ENCODE measurements at regions not wholly inside any gene's neighbourhood (a gene's known extent, or its start where the extent isn't known, plus 50 kb on each side); places are given as distances from the start of the nearest gene placed in this dataset.

DNA sequence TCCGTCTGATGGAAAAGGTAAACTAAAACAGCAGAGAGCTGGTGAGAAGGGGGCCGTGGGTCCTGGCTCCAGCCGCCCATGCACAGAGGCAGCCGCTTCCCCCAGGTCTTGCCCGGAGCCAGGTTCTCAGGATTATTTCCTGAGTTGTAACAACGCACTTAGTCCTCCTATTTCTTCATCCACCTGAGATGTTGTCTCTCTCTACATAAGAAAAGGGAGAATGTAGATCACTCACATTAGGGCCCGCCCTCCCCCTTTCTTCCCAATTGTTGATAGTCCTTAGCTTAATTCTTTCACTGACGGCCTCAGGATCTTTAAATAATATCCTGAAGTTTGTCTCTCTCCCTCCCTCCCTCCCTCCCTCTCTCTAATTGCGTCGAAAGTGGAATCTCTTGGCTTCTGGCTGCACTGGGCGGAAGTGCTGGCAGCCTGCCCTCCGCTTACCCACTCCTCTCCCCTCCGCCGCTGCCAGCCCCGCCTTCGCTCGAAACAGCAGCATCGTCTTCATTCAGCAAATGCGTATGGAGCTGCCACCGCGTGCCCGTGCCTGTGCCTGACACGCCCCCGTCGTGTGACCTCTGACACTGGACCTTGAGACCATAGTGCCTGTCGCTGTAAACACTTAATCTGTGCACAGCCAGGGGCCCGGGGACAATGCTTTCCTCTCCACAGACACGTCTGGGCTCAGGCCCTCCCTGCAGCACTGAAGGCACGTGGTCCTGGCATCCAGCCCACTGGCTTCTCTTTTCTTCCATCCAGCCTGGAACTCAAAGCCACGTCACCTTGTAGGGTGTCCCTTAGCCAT lies 174.5 kb upstream of the PPP2R2D start:
- DNase-seq = no peak

DNA sequence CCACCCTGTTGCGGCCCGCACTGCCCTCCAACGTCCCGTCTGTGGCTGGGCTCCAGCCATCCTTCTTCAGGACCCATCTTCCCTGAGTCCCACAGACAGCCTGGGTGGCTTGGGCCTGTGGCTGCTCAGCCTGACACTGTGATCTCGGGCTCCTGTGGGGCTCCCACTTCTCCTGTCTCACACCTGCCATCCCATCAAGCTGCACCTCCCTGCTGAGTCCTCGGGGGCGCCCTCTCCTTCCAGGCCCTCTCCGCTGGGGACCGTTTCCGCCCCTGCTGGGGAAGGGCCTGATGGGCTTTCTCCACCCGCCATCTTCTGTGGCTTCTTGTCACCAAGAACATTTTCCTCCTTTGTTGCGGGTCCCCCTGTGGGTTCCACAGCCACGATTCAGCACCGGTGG lies 173.8 kb upstream of the PPP2R2D start:
- no peak for DNase-seq

DNA sequence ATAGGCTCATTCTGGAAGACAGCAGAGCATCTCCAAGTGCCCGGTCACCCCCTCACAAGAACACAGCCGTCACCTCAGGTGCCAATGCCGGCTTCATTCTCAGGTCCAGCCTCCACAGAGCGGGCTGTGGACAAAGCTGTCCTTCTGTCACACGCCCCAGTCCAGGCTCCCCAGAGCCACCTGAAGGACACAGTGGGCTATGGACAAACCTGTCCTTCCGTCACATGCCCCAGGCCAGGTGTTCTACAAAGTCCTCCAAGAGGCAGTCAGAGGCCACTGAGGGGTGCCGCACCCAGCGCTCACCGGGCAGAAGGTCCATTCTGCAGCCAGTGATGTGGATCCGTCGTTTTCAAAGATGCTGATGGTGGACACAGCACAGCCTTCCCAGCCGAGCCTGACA lies 173.2 kb upstream of the PPP2R2D start:
- no peak for DNase-seq

DNA sequence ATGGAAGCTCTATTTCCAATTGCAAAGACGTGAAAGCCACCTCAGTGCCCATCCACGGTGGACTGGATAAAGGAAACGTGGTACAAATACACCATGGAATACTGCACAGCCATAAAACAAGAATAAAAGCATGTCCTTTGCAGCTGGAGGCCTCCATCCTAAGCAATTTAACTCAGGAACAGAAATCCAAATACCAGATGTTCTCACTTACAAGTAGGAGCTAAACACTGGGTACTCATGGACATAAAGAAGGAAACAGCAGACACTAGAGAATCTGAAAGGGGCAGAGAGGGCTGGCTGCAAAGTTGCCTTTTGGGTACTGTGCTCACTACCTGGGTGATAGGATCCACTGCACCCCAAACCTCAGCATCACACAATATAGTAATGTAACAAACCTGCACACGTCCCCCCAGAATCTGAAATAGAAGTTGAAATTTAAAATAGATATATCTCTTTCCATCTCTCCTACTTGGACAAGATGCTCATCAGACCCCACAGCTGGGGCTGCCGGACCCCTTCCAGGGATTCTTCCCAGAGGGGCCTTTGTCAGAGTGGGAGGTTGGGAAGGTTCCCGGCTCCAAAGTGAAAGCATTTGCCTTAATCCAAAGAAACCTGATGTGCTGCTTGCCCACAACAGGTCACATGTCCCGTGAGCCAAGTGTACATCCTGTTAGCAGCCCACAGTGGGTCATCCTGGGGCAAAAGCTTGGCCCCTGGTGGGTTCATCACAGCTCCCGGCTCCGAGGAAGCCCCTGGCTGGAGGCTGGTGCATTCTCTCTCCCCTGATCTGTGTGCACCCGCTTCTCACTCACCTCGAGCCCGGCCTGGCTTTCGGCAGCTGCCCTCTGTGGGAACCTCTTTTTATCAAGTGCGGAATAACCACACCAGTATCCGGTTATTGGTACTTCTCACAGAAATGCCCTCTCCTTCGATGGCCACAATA lies 172.3 kb upstream of the PPP2R2D start:
- no peak for DNase-seq

DNA sequence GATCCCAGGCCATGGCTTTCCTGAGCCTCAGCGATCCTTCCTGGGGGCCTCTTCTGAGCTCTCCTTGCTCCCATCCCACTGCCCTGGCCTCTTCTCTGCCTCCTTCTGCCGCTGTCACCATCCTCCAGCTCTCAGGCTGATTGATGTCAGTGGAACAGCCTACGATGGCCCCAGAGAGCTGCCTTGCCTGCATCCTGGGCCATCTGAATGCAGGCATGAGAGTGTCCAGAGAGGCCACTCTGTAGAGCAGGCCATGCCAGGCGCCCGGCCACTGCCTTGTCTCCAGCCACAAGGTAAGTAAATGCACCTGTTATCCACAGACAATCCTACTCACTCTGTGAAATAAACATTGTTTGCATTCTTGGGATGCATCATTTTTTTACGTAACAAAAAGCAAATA lies 171.4 kb upstream of the PPP2R2D start:
- DNase-seq = no peak

DNA sequence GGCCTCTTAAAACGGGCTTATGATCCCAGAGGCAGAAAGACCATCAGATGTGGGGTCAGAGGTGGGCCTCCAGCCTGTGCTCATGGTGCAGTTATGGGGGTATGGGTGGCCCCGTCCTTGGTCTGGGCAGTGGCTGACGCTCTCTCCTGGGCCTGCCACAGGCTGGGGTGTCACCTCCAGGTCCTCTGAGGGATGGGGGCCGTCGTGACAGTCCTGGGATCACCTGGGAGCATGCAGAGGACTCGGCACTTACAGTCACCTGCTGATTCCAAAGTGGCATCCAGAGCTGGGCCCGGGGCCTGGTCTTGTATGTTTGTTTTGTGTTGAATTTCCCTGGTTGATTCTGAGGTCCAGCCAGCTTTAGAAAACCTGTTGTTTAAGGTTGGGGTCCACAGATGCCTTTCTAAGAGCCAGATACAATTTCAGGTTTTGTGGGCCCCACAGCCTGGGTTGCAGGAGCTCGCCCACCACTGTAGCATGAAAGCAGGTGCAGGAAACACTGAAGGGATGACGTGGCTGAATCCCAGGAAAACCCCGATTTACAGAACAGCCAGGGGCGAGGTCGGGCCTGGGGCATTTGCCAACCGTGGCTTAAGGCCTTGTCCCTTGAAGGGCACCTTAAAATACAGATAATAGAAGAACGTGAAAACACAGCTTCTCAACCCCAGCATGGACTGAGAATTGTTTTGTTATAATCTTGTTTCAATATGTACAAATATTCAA lies 170.7 kb upstream of the PPP2R2D start:
- no peak for DNase-seq

DNA sequence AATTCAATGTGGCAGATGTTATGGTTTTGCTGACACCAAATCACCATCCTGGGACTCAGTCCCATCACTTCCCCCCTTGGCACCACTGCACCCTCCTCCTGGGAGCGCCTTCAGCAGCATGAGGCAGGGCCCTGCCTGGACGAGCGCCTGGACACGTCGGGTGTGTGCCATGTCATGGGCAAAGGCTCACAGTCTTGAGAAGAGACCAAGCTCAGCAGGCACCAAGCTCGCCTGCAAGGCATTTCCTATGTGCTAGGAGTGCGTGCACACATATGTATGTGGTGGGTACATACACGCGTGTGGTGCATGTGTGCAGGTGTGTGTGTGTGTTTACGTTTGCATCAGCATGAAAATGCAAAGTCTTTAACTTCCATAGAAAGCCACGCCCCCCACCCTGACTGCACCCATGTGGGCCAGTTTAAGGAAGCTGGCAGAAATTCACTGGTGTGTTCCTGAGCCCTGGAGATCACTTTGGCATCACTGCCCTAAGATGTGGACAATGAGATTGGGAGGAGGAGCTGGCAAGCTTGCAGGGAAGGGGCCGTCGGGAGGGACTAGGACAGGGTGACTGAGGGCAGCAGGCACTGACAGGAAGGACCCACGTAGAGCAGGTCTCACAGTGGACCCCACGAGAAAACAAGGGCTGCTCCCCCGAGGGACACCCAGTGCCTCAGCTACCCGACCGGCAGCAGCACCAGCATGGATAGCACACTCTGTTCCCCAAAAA lies 169.9 kb upstream of the PPP2R2D start:
- DNase-seq = no peak

DNA sequence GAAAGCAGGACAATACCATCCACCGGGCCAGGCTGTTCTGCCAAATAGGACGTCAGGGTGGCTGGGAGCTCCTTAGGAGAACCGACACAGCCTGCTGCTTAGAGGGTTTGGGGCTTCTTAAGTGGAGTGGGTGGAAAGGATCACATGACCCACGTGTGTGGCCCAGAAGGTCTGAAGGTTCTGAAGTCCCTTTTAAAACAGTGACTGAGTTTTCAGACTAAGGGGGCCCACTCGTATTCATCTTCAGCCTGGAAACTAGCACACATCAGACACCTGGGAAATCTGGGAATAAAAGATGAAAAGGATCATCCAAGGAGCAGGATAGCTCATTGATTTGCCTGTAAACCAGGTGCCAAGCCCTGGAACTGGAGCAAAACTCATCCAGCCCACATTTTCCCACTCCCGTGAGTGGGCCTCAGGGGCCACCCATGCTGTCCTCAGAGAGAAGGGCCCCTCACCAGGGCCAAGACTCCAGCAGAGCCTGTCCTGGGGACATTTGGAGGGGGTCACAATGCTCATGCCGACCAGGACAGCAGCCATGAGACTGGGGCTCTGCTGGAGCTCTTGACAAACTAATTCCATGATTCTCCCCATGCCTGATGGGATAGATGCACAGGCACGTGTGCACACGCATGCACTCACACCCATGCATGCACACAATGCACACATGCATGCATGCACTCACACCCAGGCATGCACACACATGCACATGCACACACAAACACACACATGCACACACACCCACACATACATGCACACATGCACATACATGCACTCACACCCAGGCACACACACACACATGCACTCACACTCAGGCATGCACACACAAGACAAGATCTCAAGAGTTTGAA lies 168.8 kb upstream of the PPP2R2D start:
- no peak for DNase-seq

DNA sequence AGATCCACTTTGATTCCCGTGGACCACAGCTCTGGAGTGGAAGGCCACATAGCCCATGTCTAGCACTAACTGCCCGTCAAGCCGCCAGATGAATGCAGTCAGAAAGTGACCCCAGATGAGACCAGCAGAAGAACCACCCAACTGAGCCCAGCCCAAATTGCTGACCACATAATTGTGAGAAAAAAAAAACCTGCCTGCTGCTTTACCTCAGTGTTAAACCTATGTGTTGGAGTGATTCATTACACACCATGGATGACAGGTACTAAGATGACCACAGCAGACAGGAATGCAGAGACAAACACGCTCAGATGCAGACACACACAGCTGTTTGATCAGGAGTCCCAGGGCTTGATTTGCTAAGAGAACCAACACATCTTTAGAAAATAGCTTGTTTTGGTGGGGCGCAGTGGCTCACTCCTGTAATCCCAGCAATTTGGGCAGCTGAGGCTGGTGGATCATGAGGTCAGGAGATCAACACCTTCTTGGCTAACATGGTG lies 168.1 kb upstream of the PPP2R2D start:
- DNase-seq = no peak

DNA sequence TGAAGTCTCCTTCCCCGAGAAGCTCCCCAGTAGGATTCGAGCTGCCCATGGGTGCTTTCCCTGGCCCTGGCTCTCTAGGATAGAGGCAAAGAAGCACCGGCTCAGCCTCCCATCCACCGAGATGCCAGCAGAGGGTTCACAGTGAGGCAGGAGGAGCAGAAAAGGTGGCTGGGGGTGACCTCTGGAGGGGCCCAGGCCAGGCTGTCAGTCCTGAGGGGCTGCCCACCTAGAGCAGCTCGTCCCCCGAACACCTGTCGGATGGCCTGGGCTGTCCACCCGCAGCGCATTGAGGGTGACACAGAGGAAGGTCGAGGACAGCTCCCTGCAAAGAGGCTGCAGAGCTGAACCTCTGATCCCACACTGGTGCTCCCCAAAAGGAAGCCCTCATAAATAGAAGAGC lies 167.2 kb upstream of the PPP2R2D start:
- no peak for DNase-seq

DNA sequence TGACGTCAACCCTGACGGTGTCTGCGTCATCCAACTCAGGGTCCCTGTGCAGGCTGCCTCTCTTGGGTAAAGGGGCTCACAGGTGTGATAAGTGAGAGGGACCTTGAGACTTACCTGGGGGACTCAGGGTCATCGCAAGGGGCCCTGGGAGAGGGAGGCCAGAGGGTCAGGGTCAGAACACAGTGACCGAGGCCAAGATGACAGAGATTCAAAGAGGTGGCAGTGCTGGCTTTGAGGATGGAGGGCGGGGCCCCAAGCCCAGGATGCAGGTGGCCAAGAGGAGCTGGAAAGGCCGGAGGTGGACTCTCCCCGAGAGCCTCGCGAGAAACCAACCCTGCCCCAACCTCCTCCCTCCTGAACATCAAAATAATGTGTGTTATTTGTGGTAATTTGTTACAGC lies 165.2 kb upstream of the PPP2R2D start:
- DNase-seq = no peak

DNA sequence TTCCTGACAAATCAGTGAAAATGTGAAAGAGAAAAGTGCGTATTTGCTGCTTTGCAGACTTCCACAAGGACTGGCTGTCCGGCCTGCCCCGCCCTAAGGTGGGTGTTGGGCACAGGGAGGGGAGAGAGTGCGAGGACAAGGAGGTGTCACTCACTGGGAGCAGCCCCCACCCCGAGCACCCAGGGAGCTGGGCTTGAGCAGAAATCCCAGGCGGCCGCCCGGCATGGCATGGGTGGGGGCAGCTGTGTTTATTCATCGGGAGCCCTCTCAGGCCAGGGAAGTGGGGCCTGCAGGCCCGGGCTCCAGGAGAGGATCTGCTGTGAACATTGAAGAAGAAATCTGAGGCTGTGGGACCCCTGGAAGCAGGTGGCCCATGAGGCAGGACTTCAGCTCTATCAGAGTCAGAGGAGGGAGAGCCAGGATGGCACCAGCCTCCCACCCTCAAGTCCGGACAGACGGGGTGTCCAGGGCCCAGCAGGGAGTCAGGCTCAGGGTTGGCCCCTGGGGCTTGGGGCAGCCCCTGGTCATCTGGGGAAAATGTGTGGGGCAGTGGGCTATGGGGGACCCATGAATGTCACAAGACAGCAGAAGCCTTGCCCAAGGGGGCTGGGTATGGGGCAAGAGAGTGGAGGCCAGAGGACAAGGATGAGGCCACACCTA lies 164.4 kb upstream of the PPP2R2D start:
- DNase-seq = no peak

DNA sequence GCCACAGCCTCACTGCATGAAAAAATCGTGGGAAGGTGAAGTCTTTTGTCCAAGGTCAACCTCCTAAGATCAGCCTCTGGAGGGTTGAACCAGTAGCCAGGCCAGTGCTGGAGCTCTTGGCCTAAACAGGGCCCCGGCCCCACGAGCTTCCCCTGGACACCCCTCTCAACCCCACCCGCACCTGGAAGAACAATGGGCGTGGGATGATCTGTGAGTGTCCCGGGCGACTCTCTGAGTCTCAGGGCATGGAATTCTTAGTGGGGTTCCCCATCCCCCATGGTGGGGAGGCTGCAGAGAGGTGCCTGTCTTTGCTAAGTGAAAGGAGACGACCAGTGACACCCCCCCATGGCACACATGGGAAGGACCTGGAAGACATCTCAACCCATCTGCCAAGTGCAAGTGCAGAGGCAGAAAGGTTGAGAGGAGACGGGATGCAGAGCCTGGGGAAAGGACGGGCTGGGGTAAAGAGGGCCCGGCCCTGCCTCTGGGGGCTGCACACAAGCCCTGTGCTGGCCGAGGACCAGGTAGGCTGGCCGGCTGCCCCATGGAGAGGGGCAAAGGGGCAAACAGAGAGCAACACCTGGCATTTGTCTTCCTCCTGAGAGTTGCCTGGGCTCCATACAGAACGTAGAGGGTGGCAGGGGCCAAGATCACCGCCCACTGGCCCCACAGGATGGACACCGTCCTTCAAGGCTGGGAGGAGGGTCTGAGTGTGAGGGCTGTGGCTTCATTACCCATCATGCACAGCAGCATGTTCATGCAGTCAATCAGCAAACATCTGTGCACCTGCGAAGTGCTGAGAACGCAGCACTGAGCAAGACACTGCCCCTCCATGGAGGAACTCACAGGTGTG lies 163.0 kb upstream of the PPP2R2D start:
- DNase-seq = no peak

DNA sequence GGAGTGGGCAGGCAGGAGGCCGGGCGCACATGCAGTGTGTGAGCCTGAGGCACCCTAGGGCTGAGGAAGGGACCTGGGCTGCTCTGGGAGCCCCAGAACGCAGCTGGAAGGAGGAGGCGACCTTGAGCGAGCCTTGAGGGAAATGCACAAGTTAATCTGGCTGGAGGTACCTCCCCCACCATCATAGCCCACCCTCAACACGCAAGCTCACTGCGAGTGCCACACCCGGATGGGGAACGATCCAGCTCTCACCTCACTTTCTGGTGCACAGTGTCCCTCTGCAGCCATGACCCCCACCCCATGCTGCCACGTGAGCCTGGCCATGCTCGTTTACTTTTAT lies 162.4 kb upstream of the PPP2R2D start:
- DNase-seq = no peak

DNA sequence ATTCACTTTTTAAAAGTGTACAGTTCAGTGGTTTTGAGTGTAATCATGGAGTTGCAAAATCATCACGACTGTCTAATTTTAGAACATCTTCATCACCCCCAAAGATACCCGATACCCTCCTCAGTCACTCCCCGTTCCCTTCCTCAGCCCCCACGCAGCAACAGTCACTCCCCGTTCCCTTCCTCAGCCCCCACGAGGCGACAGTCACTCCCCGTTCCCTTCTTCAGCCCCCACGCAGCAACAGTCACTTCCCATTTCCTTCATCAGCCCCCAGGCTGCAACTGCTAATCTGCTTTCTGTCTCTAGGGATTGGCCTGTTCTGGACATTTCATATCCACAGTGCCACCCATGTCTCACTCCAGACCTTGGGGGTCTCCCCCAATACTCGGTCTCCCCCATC lies 161.6 kb upstream of the PPP2R2D start:
- no peak for DNase-seq

DNA sequence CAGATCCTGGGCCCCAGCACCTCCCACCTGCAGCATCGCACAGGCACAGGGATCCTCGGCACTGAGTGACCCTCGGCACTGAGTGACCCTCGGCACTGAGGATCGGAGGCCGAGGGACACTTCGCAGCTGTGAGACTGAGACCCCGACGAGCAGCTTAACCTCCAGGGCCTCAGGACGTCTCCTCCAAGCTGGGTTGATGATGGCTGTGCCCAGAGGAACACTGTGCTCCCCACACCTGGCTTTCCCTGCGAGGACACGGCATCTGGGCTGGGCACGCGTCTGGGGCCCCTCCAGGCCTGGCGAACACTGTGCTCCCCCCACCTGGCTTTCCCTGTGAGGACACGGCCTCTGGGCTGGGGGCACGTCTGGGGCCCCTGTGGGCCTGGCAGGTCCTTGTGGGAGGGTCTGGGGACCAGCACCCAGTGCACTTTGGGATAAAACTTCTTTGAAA lies 158.3 kb upstream of the PPP2R2D start:
- no peak for DNase-seq

DNA sequence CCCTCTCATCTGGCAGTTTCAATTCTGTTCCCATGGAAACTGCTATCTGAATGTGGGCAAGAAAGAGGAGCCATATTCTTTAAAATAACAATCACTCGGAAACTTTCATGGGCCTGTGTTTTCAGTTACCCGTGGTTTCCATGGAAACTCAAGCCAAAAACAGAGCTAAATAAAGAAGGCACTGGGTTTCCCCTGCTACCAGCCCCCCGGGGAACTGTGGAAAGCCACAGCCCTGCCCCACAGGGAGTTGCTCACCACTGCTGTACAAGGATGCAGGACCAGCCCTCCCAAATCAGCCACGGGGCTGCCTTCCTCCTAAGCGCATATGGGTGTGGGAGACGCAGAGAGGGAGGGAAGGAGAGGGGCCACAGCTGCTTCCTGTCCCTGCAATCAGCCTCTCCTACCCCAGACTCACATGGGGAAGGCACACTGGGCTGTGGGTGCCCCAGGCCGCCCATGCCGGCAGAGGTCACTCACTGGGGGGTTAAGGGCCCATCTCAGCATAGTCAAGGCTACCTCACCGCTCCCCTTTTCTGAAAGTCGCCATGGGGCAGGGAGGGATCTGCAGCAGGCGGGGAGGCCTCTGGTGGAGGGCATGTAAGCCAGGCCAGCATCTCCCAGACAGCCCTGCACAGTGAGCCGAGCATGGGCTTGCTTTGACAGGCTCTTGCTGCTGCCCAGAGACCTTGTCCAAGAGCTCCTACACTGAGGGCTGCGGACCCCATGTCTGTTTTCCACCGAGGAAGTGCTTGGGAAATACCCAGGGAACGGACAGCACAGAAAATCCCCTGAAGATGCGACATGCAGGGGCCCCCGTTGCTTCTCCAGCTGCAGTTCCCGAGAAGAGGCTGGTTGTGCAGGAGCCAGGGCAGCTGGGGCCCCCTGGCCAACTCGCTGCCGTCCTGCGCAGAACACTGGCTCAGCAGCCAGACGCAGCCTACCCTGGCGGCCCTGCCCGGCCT lies 157.3 kb upstream of the PPP2R2D start:
- no peak for DNase-seq

DNA sequence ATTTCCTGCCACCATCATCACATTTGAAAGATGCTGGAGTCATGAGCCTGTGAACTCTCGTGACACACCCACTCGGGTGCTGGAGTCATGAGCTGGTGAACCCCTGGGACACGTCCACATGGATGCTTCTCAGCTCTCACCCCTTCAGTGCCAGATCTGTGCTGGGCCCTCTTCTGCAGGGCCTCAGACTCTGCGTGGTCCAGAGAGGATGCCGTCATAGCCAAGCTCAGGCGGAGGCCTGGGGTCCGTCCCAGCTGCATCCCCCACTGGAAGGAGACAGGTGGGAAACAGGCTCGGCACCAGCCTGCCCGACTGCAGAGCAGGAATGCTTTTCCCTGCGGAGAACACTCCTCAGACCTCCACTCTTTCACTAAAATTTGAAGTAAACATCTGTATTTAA lies 156.5 kb upstream of the PPP2R2D start:
- DNase-seq = no peak

DNA sequence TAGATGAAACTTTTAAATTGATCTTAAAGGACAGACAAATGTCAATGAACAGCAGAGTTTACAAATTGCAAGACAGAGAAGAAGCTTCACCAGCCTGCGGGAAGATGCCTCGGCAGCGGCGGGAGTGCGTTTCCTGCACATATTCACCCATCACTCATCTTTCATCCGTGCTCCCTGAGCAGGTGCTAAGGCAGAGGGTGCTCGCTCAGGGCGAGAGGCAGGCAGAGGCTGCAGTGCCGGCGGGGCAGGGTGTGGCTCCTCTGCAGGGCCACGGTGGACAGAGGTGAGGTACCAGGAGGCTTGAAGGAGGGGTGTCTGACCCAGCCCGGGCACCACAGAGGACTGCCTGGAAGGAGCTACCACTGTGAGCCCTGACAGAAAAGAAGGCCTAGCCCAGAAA lies 155.2 kb upstream of the PPP2R2D start:
- no peak for DNase-seq
